NCI-H748 (cell line): ENCODE measurements at regions not wholly inside any gene's neighbourhood (a gene's known extent, or its start where the extent isn't known, plus 50 kb on each side); places are given as distances from the start of the nearest gene placed in this dataset.

Experiments used
- DNase-seq: peaks from one replicate; lab custom pipeline; 2025; ENCODE audit not compliant: unreplicated experiment; lab: John Stamatoyannopoulos, UW

GRCh38 chr13:22082030-22082429 lies 411.2 kb downstream of the FGF9 start:
- peak; percentile 72 for DNase-seq

DNA sequence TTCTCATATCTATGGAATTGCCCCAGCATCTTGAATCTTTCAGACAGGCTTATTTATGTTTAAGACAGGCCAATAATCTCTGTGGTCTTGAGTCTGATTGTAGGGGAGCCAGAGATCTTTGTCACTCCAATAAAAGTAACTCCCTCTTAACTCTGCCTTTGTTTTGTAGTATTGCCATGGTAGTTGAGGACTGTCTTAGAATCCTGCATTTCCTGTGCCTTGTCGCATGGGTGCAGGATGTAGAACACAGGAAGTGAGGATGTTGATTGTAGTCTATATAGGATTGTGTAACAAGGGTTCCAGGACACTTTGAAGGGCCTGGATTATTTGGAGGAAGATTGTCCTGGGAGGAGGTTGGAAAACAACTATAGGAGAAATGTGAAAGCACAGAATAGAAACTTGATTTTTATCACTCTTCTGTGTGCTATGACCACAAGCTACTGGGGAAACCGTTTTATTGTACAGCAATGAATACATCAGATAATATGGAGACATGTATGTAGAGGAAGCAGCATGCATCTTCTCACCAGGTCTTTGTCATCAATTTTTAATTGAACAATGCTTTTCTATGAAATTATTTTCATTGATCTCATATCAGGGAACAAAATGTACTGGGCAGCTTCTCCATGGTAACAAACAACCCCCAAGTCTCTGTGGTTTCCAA lies 411.7 kb downstream of the FGF9 start:
- peak; percentile 39 for DNase-seq

GRCh38 chr13:22085001-22085400 lies 414.1 kb downstream of the FGF9 start:
- no peak for DNase-seq

GRCh38 chr13:22086597-22087330 lies 415.9 kb downstream of the FGF9 start:
- DNase-seq: no peak

DNA sequence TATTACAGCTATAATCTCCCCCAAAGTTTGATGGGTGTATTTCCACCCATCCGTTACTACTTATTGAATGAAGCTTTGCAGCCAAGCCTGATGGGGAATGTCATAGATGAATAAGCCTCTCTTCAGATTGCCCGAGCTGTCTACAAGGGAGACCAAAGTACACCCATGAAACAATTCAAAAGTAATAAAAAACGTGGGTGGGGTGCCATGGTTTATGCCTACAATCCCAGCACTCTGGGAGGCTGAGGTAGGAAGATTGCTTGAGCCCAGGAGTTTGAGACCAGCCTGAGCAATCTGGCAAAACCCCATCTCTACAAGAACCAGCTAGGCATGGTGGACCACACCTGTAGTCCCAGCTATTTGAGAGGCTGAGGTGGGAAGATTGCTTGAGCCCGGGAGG lies 419.2 kb downstream of the FGF9 start:
- DNase-seq: no peak

GRCh38 chr13:22091222-22091970 lies 420.5 kb downstream of the FGF9 start:
- no peak for DNase-seq

DNA sequence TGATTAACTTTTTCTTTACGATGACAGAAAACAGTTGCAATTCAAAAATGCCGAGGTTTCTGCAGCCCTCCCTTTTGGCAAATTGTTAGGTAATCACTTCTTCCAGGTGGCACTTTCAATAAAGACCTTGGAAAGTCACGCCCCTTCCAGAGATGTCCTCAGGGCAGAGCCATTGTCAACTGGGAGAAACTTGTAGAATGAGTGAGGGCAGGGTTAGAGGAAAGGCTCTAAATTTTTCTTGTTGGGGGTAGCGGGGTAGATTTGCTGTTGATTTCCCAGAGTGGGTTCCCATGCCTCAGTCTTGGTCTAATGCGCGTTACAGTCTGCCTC lies 421.1 kb downstream of the FGF9 start:
- DNase-seq: peak; percentile 53

- DNase-seq: no peak
Measured at GRCh38 chr13:22092791-22093560, 422.1 kb downstream of the FGF9 start.

DNA sequence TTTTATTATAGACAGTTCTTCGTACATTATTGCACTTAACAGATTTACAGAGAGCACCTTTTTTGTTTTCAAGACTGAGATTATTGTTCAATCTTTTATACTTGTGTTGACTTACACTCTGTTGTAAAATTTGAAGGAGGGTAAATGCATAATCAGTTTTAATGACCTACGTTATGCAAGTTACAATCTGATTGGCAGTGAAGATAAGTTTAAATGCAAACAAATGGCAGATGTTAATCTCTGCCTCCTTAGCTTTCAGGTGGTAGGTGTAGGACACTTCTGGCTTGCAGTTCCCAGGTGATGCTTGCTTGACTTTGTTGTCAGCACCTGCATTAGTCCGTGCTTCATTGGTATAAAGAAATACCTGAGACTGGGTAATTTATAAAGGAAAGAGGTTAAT lies 424.9 kb downstream of the FGF9 start:
- peak; percentile 60 for DNase-seq

GRCh38 chr13:22099585-22099984 lies 428.7 kb downstream of the FGF9 start:
- DNase-seq: no peak

DNA sequence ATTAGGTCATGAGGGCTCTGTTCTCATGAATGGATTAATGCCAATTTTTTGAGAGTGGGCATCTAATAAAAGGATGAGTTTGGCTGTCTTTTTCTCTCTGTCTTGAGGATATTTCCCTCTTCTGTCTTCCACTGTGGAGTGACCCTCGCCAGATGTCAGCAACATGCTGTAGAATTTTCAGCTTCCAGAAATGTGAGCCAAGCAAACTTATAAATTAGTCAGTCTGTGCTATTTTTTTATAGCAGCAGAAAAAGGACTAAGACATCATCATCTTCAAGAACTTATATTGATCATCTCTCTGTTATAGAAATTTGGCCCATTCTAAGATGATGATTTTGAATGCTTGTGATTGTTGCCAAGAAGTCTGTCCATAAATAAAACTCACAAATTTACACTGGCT lies 431.4 kb downstream of the FGF9 start:
- DNase-seq: no peak

GRCh38 chr13:22103046-22104027 lies 432.5 kb downstream of the FGF9 start:
- DNase-seq: peak; percentile 28

- no peak for DNase-seq
Measured at GRCh38 chr13:22106058-22106457, 435.2 kb downstream of the FGF9 start.

DNA sequence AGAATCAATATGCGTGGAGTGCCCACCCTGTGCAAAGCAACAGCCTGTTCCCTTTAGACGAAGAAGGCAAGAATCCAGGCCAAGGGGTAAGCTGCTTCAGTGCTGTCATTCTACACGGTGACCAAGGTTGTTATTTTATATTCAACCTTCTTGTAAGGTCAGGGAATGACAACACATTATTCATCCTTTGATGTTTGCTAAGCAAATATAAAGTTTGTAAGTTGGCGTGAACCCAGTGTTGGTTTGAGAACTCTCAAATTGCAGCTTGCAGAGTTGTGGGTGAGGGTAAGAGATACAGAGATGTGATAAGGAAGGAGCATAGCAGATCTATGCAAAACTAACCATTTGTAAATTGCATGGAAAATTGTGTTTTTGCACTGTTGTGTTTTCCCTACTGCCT lies 436.7 kb downstream of the FGF9 start:
- no peak for DNase-seq

DNA sequence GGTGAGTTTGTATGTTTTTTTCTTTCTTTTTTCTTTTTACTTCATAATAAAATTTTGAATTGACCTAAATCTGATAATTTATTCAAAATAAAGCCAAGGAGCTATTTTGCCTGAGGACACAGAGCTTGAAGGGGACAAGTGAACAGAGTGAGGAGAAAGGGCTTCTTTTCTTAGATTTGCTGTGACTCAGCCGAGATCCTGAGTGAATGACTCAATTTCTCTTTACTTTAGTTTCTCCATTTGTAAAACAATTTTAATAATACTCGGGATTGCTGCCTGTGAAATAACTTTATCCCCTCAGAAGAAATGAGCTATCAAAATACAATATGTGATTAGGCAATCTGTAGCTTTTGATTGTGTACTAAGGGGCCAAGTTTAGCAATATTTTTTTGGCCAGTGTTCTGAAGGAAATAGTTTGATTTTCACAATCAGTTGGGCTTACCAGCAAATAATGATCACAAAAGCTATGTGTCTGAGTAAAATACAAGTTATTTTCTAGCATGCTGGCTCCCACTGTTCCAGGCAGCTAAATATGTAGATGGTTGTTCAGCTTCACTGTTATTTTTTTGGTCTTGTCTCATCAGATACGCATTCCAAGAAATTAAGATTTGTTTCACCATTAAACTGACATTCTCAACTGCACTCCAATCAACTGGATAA lies 437.5 kb downstream of the FGF9 start:
- DNase-seq: no peak

DNA sequence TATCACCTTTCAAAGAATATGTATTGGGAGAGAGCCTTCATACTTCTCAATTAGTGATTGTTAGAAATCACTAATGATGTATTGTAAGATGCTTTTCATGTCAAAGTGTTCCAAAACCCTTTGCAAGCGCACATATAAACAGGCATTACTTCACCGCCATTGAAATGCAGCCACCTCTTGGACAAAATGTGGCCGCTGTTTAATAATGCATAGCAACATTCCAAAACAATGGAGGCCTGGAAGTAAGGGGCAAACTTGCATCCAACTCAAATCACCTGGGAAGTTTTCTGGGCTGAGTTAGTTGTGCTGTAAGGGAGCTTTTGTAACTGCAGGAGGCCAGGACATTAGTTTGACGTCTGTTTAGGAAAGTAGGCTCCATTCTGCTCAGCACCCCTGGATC lies 438.1 kb downstream of the FGF9 start:
- DNase-seq: no peak

DNA sequence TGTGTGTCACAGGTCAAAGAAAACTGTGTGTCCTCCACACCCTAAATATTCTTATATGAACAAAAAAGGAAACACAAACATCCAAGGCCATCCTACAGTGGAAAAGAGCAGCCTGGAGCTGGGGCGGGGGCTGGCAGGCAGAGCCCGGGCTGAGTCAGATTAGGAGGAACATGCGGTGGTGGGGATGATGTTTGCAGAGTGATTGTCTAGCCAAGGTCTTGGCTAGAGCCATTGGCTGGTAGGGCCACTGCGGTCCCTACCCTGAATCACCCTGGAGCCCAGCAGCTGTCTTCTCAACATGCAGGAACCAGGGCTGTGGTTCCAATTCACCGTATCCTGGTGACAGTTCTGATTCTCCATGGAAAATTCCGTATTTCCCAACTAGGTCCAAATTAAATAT lies 439.5 kb downstream of the FGF9 start:
- no peak for DNase-seq

DNA sequence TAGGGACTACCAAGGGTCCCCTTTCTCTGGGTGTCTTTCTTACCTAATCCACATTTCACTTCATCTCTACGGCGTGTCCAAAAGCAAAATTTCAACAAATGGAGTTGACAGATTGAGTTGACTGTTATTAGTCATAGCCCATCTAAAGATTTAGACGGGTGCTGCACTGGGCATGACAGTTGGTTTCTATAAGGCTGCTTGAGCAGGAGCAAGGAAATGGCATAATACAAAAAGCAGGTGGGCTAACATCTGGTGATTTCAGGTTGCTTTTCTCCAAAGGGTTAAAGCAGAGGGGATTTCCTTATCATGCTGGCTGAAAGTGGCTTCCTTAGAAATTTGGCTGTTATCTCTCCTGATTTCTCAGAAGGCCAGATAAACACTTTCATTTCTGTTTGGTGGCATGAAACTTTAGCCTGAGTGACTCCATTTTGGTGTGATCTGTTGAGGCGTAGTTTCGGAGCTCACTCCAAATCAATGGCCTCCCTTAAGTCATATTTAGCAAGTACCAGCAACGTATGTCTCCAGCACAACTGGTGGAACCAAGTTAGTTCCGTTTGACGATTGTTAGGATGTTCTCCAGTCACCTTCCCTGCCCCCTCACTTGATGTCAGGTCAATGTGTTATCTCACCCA lies 440.4 kb downstream of the FGF9 start:
- DNase-seq: no peak

DNA sequence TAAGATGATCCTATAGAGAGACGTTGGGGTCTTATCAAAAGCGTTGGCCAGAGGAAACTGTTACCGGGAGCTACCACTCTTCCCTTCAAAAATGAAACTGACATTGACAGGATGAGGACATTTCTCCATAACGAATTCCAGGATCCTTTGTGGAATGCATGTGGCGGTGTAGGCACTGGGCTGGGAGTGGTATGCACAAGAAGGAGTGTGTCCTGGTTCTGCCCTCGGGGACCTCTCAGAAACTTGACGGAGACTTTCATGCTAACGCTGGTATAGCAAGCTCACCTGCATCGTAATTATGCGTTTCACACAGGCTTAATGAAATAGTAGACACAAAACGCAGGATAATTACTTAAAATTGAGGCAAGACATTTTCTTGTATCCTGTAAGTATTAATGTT lies 441.1 kb downstream of the FGF9 start:
- DNase-seq: no peak
